GM20000 (cell line): ENCODE measurements at regions not wholly inside any gene's neighbourhood (a gene's known extent, or its start where the extent isn't known, plus 50 kb on each side); places are given as distances from the start of the nearest gene placed in this dataset.

Experiments used
- DNase-seq: peaks from one replicate; pipeline ENCODE4 v3.0.0; 2012; ENCODE audit warnings: low spot score
- CTCF ChIP-seq: IDR thresholded peaks from 2 replicates; pipeline ENCODE4 v1.5.1; 2012; ENCODE audit warnings: mild to moderate bottlenecking, control low read depth; ENCODE audit errors: extremely low read depth, missing control alignments

- DNase-seq, result no peak
- TF ChIP-seq CTCF, result no peak
These were observed 152.7 kb upstream of the PRNP start for GRCh38 chr20:4533368-4534133.

- no peak for DNase-seq
- TF ChIP-seq CTCF, result no peak
These were observed 153.5 kb upstream of the PRNP start for GRCh38 chr20:4532772-4533171.

GRCh38 chr20:4524792-4525191, 161.5 kb upstream of the PRNP start:
- no peak for TF ChIP-seq CTCF
- no peak for DNase-seq

GRCh38 chr20:4524307-4524706, 161.9 kb upstream of the PRNP start:
- DNase-seq, result no peak
- no peak for TF ChIP-seq CTCF

GRCh38 chr20:4522310-4522709, 163.9 kb upstream of the PRNP start:
- no peak for TF ChIP-seq CTCF

GRCh38 chr20:4521170-4521968, 164.9 kb upstream of the PRNP start:
- no peak for DNase-seq
- no peak for TF ChIP-seq CTCF

More at GRCh38 chr20:4522310-4522709, 163.9 kb upstream of the PRNP start:
- no peak for DNase-seq

- DNase-seq, result peak; percentile 34
- TF ChIP-seq CTCF, result peak; percentile 43
These were observed 166.7 kb upstream of the PRNP start for GRCh38 chr20:4519534-4519933.
